ENCODE measurements at regions not wholly inside any gene's neighbourhood (a gene's known extent, or its start where the extent isn't known, plus 50 kb on each side); places are given as distances from the start of the nearest gene placed in this dataset.

DNA sequence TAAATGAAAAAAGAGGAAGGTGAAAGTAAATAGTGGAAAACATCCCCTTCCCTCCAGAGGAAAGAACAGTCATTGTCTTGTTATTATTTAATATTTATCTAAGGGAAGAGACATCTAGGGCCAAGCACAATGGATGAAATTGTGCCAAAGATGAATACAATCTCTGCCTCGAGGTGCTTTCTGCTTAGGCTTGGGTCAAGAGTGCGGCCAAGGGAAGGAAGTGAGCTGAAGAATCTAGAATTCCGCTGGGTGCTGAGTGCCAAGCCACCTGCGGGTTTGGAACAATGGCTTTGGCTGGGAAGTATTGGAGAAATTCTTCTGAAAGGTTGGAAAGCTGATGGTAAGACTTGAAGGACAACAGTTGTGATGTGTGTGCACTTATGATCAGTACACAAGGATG, 531.3 kb upstream of the FZD8 start:
- H3K4me2 ChIP-seq (ENCODE audit: low read depth, low read length), result no peak overlapping the region

DNA sequence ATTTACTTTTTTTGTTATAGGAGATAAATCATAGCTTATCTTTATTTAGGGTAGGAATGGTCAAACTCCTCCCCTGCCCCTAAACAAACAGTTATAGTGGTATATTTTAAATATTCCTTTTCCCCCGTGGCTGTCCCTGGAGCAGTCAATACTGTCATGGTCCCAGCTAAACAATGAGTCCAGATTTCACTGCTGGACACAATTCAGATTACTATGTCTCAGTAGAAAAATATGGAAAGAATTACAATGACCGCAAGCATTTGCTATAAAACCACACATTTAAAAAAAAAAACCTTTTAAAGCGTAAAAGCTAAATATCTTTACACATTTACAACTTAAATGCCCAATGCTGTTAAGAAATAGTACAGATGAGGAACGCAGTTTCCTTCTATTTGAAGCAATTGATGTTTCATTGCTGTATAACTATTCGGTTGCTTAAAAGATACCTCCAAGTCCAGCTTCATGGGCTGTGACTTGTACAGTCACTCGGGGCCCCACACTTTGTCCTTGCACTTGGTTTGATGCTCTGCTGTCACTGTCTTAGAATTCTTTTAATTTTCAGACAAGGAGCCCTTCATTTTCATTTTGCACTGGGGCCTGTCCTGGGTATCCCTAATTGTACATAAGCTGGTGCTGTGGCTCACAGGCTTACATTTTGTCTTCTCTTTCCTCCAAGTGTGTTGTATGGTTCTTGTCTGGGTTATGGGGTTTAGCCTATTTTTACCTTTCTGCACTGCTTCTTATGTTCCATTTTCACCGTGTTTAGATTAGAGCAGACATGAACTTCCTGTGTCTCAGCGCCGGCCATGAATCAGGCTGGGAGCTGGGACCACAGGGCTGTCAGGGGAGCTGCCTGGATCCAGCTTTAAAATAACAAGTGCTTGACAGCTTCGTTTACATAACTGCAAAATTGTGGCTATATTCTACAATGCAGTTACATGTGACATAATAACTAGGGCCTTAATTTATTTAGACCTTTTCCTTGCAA, 530.2 kb upstream of the FZD8 start:
- no peaks in the 10 kb centered on the region for H3F3A ChIP-seq (ENCODE audit: insufficient read depth, low read length)
- DNase-seq, result no peak
- no peaks in the 10 kb centered on the region for H3K36me3 ChIP-seq (replicated peaks; ENCODE audit: insufficient read depth, low read length)
- no peak overlapping the region for H2AFZ ChIP-seq (ENCODE audit: low read length)
- H3K4me1 ChIP-seq (ENCODE audit: low read length), result no peaks in the 10 kb centered on the region
- no peak overlapping the region for H3K4me2 ChIP-seq (ENCODE audit: low read depth, low read length)
- no peak overlapping the region for H3K4me3 ChIP-seq (ENCODE audit: low read length)
- no peaks in the 10 kb centered on the region for H3K79me2 ChIP-seq (ENCODE audit: low read length)
- H3K9ac ChIP-seq (ENCODE audit: low read length), result no peak overlapping the region
- H3K9me3 ChIP-seq (replicated peaks; ENCODE audit: insufficient read depth, low read length), result no peaks in the 10 kb centered on the region
- H3K27ac ChIP-seq (ENCODE audit: low read length), result no peak overlapping the region
- no peaks in the 10 kb centered on the region for H3K9me2 ChIP-seq (replicated peaks; ENCODE audit: insufficient read depth, low read length)
- no peaks in the 10 kb centered on the region for H4K20me1 ChIP-seq (ENCODE audit: insufficient read depth, low read length)
- TF ChIP-seq EZH2 (optimal IDR thresholded peaks at IDR 0.05; ENCODE audit: low read depth, low read length) (no peak), CTCF (IDR thresholded peaks at IDR 0.05; ENCODE audit: low read length) (no peak), EZH2phosphoT487 (IDR thresholded peaks at IDR 0.05; ENCODE audit: low read length) (no peak)
- H3K27me3 ChIP-seq (replicated peaks; ENCODE audit: insufficient read depth, low read length), result no peaks in the 10 kb centered on the region

More for the DNA sequence above, 531.3 kb upstream of the FZD8 start:
- Histone ChIP-seq H3K9ac (ENCODE audit: low read length) (no peak overlapping the region), H3K79me2 (ENCODE audit: low read length) (no peaks in the 10 kb centered on the region), H3F3A (ENCODE audit: insufficient read depth, low read length) (no peaks in the 10 kb centered on the region), H4K20me1 (ENCODE audit: insufficient read depth, low read length) (no peaks in the 10 kb centered on the region), H3K4me3 (ENCODE audit: low read length) (no peak overlapping the region), H3K27ac (ENCODE audit: low read length) (no peak overlapping the region), H3K27me3 (replicated peaks; ENCODE audit: insufficient read depth, low read length) (no peaks in the 10 kb centered on the region), H3K9me3 (replicated peaks; ENCODE audit: insufficient read depth, low read length) (no peaks in the 10 kb centered on the region), H3K36me3 (replicated peaks; ENCODE audit: insufficient read depth, low read length) (no peaks in the 10 kb centered on the region), H3K9me2 (replicated peaks; ENCODE audit: insufficient read depth, low read length) (no peaks in the 10 kb centered on the region), H3K4me1 (ENCODE audit: low read length) (no peaks in the 10 kb centered on the region), H2AFZ (ENCODE audit: low read length) (no peak overlapping the region)
- no peak for TF ChIP-seq EZH2phosphoT487 (IDR thresholded peaks at IDR 0.05; ENCODE audit: low read length)
- no peak for TF ChIP-seq EZH2 (optimal IDR thresholded peaks at IDR 0.05; ENCODE audit: low read depth, low read length)
- TF ChIP-seq CTCF (IDR thresholded peaks at IDR 0.05; ENCODE audit: low read length), result no peak
- DNase-seq, result no peak

- H3K27me3 ChIP-seq (replicated peaks; ENCODE audit: insufficient read depth, low read length), result no peaks in the 10 kb centered on the region
- H3K27ac ChIP-seq (ENCODE audit: low read length), result no peak overlapping the region
- no peak overlapping the region for H3K9ac ChIP-seq (ENCODE audit: low read length)
- H3K79me2 ChIP-seq (ENCODE audit: low read length), result no peaks in the 10 kb centered on the region
- no peaks in the 10 kb centered on the region for H3K9me3 ChIP-seq (replicated peaks; ENCODE audit: insufficient read depth, low read length)
- H4K20me1 ChIP-seq (ENCODE audit: insufficient read depth, low read length), result no peaks in the 10 kb centered on the region
- H3K4me1 ChIP-seq (ENCODE audit: low read length), result no peaks in the 10 kb centered on the region
- no peaks in the 10 kb centered on the region for H3F3A ChIP-seq (ENCODE audit: insufficient read depth, low read length)
- no peak for DNase-seq
- H3K36me3 ChIP-seq (replicated peaks; ENCODE audit: insufficient read depth, low read length), result no peaks in the 10 kb centered on the region
- H2AFZ ChIP-seq (ENCODE audit: low read length), result no peak overlapping the region
- H3K9me2 ChIP-seq (replicated peaks; ENCODE audit: insufficient read depth, low read length), result no peaks in the 10 kb centered on the region
- TF ChIP-seq EZH2 (optimal IDR thresholded peaks at IDR 0.05; ENCODE audit: low read depth, low read length), result no peak
- no peak overlapping the region for H3K4me2 ChIP-seq (ENCODE audit: low read depth, low read length)
- no peak overlapping the region for H3K4me3 ChIP-seq (ENCODE audit: low read length)
Measured at GRCh38 chr10:36171556-36171952, 529.5 kb upstream of the FZD8 start.

Data from MM.1S (cell line).